HUES6 (cell line): ENCODE measurements at regions not wholly inside any gene's neighbourhood (a gene's known extent, or its start where the extent isn't known, plus 50 kb on each side); places are given as distances from the start of the nearest gene placed in this dataset.

Experiments
- H3K27ac ChIP-seq: 2 replicates; pipeline ENCODE4 v1.7.0; 2013; ENCODE audit warnings: low read depth, mild to moderate bottlenecking, low read length, inconsistent platforms
- H3K27me3 ChIP-seq: 2 replicates; pipeline ENCODE4 v1.6.1; 2013; ENCODE audit warnings: low read length; ENCODE audit not compliant: control insufficient read depth, insufficient read depth
- H3K36me3 ChIP-seq: 2 replicates; pipeline ENCODE4 v1.6.1; 2013; ENCODE audit warnings: low read length; ENCODE audit not compliant: control insufficient read depth, insufficient read depth
- H3K4me1 ChIP-seq: 2 replicates; pipeline ENCODE4 v1.6.1; 2013; ENCODE audit warnings: low read length; ENCODE audit not compliant: control insufficient read depth, insufficient read depth
- H3K4me3 ChIP-seq: 2 replicates; pipeline ENCODE4 v1.5.1; 2013; ENCODE audit warnings: low read depth, low read length
- H3K9ac ChIP-seq: one replicate; pipeline ENCODE4 v1.6.1; 2013; ENCODE audit warnings: mild to moderate bottlenecking, low read length
- H3K9me3 ChIP-seq: 2 replicates; pipeline ENCODE4 v1.6.1; 2013; ENCODE audit warnings: low read depth, low read length; ENCODE audit not compliant: control insufficient read depth, insufficient read depth

DNA sequence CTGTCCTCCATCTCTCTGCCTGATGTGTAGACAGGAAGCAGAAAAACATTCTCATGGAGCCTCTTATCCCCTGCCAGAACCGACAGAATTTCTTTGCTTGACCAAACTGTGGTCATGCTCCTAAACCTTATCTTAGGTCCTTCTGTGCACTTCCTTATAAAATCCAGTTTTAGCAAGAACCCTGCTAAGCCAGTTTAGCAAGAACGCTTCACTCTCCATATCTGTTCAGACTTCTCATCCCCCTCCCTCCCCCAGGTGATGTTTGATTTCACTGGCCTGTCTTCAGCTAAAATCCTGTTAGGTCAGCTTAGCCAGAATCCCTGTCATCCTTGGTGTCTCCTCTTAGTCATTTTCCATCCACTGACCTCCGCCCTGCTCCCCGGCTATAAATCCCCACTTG lies 1130.9 kb upstream of the PRKX start:
- Histone ChIP-seq H3K9ac (no peak overlapping the region), H3K27me3 (no peaks in the 10 kb centered on the region), H3K9me3 (peaks cover 2% of the 10 kb centered on the region; the same call in 1 of the 2 replicates), H3K27ac (no peak overlapping the region), H3K4me1 (no peaks in the 10 kb centered on the region), H3K4me3 (no peak overlapping the region), H3K36me3 (no peaks in the 10 kb centered on the region)

DNA sequence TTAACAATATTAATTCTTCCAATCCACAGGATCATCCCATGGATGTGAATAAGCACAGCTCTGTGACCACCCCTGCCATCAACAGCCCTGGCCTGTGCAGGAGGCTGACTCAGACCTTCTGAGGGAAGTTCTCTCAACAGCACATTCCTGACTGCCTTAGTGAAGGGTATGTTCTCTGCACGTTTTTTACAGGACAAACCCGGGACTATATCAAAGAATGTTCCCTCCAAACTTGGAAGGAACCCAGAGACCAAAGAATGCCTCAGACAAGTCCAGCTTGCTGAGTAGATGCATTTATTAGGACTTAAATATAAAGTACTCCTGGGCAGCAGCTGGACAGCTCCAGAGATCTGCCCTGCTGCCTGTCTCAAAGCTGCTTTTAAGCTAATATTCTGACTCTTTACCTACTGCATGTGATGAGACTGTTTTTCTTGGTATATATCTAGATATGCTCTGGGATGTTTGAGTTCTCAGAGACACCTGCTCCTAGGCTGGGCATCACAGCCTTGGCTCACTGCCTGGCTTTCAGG lies 1127.8 kb upstream of the PRKX start:
- Histone ChIP-seq H3K4me3 (no peak overlapping the region), H3K36me3 (no peaks in the 10 kb centered on the region), H3K4me1 (no peaks in the 10 kb centered on the region), H3K9me3 (peaks cover 3% of the 10 kb centered on the region; the same call in 1 of the 2 replicates), H3K27me3 (no peaks in the 10 kb centered on the region), H3K27ac (no peak overlapping the region), H3K9ac (no peak overlapping the region)

GRCh38 chrX:4831574-4831973 lies 1118.1 kb upstream of the PRKX start:
- no peak overlapping the region for H3K27ac ChIP-seq

DNA sequence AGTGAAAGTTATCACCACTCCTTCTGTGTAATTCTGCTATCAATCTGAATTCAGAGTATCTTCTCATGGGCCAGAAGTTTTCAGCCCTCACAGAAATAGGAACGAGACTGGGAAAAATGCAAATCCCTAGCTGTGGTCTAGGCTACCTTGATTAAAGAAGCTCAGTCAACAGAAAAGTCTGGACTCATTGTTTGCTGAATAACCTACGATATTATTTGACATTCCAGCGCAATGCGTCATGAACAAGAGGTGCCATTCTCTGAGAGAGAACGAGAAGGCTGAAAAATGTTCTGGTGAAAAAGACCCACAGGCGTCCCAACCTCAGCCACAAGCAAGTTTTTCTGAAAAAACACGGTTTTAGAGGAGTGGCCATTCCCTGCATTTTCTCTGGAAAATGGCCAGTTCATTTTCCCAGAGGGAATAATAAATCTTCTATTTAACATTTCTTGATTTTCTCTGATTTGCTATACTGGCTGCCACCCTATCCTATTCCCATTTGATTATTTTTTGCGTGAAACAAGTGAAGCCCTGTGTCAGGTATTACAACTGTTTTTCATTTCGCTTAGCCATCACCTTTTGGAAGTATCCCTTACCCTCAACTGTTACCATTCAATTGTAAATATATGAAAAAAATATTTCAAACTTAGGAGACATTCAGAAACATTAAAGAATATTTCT lies 1117.6 kb upstream of the PRKX start:
- H3K27ac ChIP-seq, result no peak overlapping the region
- no peaks in the 10 kb centered on the region; the same call in 1 of the 2 replicates for H3K9me3 ChIP-seq
- no peaks in the 10 kb centered on the region for H3K36me3 ChIP-seq
- H3K4me3 ChIP-seq, result no peak overlapping the region
- no peak overlapping the region for H3K9ac ChIP-seq
- no peaks in the 10 kb centered on the region for H3K4me1 ChIP-seq
- no peaks in the 10 kb centered on the region for H3K27me3 ChIP-seq

More at GRCh38 chrX:4831574-4831973, 1118.1 kb upstream of the PRKX start:
- Histone ChIP-seq H3K4me3 (no peak overlapping the region), H3K9me3 (no peaks in the 10 kb centered on the region; the same call in 1 of the 2 replicates), H3K4me1 (no peaks in the 10 kb centered on the region), H3K36me3 (no peaks in the 10 kb centered on the region), H3K9ac (no peak overlapping the region), H3K27me3 (no peaks in the 10 kb centered on the region)

DNA sequence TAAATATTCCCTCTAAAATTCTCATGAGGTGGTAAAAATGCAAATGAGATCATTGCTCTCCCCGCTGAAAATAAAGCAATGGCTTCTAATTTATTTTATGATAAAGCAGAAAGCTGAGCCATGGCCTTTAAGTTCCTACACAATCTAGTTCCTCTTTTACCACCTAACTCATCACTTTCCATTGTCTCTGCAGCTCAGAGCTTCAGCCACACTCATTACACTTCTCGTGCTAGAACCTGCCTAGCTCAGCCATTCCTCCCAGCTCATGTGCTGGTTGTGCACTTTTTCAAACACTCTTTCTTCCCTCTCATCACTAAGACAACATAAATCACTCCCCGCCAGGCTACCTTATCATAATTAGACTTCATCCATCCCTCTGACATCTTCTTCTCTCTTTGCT lies 1112.1 kb upstream of the PRKX start:
- H3K27ac ChIP-seq, result no peak overlapping the region
- no peak overlapping the region for H3K9ac ChIP-seq

DNA sequence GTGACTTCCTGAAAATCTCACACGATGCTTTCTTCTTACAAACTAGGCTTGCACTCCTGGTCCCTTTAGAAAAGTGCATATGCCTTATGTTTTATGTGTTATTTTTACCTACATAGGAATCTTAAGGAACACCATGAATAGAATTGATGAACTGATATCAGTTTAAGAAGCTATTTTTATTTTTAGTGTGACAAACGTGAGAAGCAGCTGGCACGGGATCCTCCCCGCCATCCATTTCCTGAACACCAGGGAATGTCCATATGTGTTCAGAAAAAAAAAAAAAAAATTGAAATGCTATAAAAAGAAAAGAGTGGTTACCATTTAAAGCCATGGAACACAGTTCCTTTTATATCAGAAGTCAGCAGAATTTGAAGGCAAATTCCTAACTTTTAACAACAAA lies 1096.1 kb upstream of the PRKX start:
- peaks cover 4% of the 10 kb centered on the region; the same call in 1 of the 2 replicates for H3K4me1 ChIP-seq
- H3K9me3 ChIP-seq, result peaks cover 29% of the 10 kb centered on the region
- no peaks in the 10 kb centered on the region for H3K27me3 ChIP-seq
- H3K27ac ChIP-seq, result no peak overlapping the region
- no peak overlapping the region for H3K9ac ChIP-seq
- H3K36me3 ChIP-seq, result peaks cover 7% of the 10 kb centered on the region
- no peak overlapping the region for H3K4me3 ChIP-seq

More for the DNA sequence above, 1112.1 kb upstream of the PRKX start:
- no peak overlapping the region for H3K4me3 ChIP-seq
- H3K27me3 ChIP-seq, result no peaks in the 10 kb centered on the region
- no peaks in the 10 kb centered on the region for H3K36me3 ChIP-seq
- peaks cover 3% of the 10 kb centered on the region; the same call in 1 of the 2 replicates for H3K4me1 ChIP-seq
- H3K9me3 ChIP-seq, result no peaks in the 10 kb centered on the region

GRCh38 chrX:4805502-4805901 lies 1092.1 kb upstream of the PRKX start:
- Histone ChIP-seq H3K4me3 (no peak overlapping the region), H3K27ac (no peak overlapping the region), H3K9ac (no peak overlapping the region), H3K4me1 (peaks cover 4% of the 10 kb centered on the region; the same call in 1 of the 2 replicates), H3K36me3 (peaks cover 7% of the 10 kb centered on the region), H3K9me3 (peaks cover 32% of the 10 kb centered on the region), H3K27me3 (no peaks in the 10 kb centered on the region)

DNA sequence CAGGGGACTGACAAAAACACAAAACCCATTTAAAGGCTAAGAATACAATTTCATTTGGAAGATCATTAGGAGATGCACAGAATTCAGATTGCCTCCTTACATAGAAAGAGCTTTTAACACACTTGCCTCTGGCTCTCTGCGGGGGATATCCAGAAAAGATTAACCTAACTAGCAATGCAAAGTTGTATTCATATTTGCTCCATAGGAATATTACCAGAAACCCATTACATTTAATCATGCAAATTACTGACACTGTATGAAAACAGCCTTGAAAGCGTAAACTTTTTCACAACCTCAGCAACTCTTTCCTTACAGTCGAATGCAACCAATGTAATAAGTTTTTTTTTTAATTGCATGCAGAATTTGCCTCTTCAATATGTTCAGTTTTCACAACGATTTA lies 1087.3 kb upstream of the PRKX start:
- Histone ChIP-seq H3K4me1 (peaks cover 4% of the 10 kb centered on the region; the same call in 1 of the 2 replicates), H3K9ac (no peak overlapping the region), H3K36me3 (peaks cover 3% of the 10 kb centered on the region; the same call in 1 of the 2 replicates), H3K4me3 (no peak overlapping the region), H3K27ac (no peak overlapping the region), H3K27me3 (no peaks in the 10 kb centered on the region), H3K9me3 (peaks cover 10% of the 10 kb centered on the region)

- no peaks in the 10 kb centered on the region for H3K4me1 ChIP-seq
- H3K9me3 ChIP-seq, result no peaks in the 10 kb centered on the region
- no peak overlapping the region for H3K9ac ChIP-seq
- no peaks in the 10 kb centered on the region for H3K36me3 ChIP-seq
- no peak overlapping the region for H3K27ac ChIP-seq
- H3K4me3 ChIP-seq, result no peak overlapping the region
- H3K27me3 ChIP-seq, result no peaks in the 10 kb centered on the region
These were observed 1074.5 kb upstream of the PRKX start for GRCh38 chrX:4787971-4788370.

- H3K4me3 ChIP-seq, result no peak overlapping the region
These were observed 1051.4 kb upstream of the PRKX start for GRCh38 chrX:4764888-4765287.

DNA sequence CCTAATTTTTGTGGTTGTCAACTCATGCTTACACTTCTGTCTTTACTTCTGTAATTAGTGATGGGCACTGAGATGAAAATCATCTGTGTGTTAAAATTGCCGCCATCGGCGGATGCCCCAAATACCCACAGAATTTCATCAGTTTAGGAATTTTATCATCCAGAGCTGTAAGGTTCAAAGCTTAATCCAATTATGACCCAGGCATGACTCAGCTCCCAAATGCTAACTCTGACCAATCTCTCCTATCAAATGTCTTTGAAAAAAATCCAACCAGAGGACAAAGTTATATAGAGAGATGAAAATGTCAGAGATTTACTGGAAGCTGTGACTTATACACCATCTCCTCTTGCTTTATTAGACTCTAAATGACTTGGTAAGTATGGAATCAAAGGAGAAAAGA lies 1048.7 kb upstream of the PRKX start:
- no peaks in the 10 kb centered on the region for H3K36me3 ChIP-seq
- no peak overlapping the region for H3K27ac ChIP-seq
- no peaks in the 10 kb centered on the region for H3K27me3 ChIP-seq
- no peaks in the 10 kb centered on the region for H3K4me1 ChIP-seq
- no peaks in the 10 kb centered on the region for H3K9me3 ChIP-seq
- no peak overlapping the region for H3K4me3 ChIP-seq
- H3K9ac ChIP-seq, result no peak overlapping the region

More at GRCh38 chrX:4764888-4765287, 1051.4 kb upstream of the PRKX start:
- no peaks in the 10 kb centered on the region for H3K9me3 ChIP-seq
- H3K27me3 ChIP-seq, result no peaks in the 10 kb centered on the region
- no peaks in the 10 kb centered on the region for H3K4me1 ChIP-seq
- no peak overlapping the region for H3K9ac ChIP-seq
- H3K36me3 ChIP-seq, result no peaks in the 10 kb centered on the region
- H3K27ac ChIP-seq, result no peak overlapping the region
